ENCODE measurements at regions not wholly inside any gene's neighbourhood (a gene's known extent, or its start where the extent isn't known, plus 50 kb on each side); places are given as distances from the start of the nearest gene placed in this dataset.
"Not testable (repeated sequence)": the region's sequence is repeated elsewhere in the genome, so short reads cannot be mapped to it uniquely, and the experiment has no call there.

DNA sequence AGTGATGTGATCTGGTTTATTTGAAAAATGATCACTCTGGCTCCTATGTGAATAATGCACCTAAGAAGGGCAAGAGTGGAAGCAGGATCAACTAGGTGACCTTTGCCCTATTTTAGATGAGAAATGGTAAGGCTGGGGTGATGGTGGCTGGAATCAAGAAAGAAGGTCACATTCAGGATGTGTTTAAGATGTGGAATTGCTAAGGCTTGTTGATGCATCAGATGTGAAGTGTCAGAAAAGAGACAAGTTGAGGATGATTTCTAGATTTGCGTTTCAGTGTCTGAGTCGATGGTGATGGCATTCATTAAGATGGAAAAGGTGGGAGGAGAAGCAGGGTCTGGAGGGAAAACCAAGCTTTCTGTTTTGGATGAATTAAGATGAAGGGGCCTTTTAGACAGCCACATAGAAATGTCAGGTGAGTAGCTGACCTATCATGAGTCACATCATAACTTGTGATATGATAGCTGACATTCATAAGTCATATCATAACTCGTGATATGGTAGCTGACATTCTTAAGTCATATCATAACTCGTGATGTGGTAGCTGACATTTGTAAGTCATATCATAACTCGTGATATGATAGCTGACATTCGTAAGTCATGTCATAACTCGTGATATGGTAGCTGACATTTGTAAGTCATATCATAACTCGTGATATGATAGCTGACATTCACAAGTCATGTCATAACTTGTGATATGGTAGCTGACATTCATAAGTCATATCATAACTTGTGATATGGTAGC is 101.2 kb upstream of the SEC11C start:
- intact Hi-C loops (cut with micrococcal nuclease) = no loop called here

DNA sequence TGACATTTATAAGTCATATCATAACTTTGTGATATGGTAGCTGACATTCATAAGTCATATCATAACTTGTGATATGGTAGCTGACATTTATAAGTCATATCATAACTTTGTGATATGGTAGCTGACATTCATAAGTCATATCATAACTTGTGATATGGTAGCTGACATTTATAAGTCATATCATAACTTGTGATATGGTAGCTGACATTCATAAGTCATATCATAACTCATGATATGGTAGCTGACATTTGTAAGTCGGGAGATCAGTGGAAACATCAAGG is 100.7 kb upstream of the SEC11C start:
- intact Hi-C loops (cut with micrococcal nuclease) = not testable (repeated sequence)

DNA sequence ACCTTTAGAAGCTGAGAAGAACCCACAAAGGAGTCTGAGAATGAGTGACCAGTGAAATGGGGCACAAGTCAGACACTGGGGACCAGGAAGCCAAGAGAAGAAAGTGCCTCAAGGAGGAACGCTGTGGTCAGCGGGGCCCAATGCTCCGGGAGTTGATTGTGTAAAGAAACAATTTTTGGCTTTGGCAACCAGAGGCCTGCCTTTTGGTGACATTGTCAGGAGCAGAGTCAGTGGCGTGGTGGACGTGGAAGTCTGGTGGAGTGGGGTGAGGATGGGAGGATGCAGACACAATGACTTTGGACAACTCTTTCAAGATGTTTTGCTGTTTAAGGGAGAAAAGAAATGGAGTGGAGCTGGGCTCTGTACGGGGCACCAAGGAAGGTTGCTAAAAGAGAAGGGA is 100.2 kb upstream of the SEC11C start:
- intact Hi-C loops (cut with micrococcal nuclease) = no loop called here

DNA sequence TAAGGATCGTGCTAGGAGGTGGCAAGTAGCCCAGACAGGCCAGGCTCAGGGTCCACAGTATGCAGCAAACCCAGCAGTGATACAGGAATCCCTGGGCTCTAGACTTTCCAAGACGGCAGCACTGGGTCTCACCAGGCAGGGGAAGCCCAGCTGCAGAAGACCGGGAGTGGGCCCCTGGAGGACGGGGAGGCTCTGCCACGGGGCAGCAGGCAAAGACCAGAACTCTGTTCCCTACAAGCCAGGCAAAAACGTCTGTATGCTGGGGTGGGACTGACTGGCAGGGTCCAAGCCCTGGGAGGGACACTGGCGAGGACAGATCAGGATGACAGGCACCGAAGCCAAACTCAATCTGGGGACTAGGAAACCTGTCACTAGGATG is 98.9 kb upstream of the SEC11C start:
- intact Hi-C loops (cut with micrococcal nuclease) = no loop called here

DNA sequence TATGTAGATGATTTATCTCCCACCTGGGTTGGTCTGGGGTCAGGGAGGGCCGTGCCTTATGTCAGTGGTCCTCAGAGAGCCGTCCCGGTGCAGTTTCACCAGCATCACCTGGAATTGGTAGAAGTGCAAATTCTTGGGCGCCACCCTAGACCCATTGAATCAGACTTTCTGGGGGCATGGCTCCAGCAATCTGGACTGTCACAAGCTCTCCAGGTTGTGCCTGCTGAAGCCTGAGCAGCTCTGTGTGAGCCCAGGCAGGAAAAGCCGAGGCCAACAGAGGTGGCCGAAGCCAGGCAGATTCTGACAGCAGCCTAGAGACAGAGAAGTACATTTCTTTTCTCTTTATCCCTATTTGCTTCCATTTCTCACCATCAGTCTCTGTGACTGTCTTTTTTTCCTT is 98.4 kb upstream of the SEC11C start:
- intact Hi-C loops (cut with micrococcal nuclease) = no loop called here

DNA sequence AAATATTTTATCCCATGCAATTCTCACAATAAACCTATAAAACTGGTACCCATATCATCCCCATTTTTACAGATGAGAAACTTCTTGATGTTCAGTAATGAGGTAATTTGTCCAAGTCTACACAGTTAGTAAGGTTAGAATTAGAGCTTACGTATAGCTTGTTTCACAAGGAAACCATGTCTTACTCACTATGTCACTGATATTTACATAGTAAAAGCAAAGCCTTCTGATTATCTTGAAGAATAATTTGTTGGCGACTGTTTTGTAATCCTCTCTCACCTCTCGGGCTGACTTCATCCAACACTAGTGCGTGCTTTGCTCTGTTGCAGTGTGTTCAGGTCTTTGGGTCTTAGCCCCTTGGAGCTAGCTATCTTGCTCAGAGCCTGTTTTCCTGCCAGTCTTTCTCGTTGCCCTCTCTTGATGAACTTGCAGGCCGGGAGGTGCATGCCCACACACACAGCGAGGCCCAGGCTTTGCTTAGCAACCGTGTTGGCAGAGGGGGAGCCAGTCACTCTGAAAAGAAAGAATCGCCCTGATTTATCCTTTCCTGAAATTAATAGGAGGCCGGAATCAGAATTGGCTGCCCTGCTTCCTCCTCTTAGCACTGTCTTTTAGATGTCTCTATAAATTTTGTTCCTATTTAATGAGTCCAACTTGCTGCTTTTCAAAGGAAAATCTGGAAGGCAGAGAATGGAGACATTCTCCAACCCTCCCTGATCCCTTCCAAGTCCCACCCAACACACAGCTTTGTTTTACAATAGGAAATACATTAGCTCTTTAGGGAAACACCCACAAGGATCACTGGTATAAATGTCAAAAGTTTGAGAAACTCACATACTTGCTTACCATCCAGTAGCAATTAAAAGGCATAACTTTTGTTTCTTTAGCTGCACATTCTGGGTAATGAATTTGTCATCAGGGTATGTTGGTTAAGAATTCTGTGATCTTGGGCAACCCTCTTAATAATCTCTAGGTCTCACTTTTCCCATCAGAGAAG is 97.6 kb upstream of the SEC11C start:
- intact Hi-C loops (cut with micrococcal nuclease) = no loop called here

DNA sequence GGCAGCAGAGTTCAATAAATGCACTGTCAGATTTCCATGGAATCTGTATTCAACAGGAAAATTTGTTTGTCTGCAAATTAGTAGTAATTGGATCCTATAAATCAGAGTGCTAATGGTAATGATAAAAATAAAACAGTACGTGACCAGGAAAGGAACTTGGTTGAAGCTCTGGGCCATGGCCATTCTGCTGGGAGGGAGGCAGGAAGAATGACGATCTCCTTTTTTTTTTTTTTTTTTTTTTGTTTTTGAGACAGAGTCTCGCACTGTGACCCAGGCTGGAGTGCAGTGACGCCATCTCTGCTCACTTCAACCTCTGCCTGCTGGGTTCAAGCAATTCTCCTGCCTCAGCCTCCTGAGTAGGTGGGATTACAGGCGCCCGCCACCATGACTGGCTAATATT is 94.8 kb upstream of the SEC11C start:
- intact Hi-C loops (cut with micrococcal nuclease) = no loop called here

DNA sequence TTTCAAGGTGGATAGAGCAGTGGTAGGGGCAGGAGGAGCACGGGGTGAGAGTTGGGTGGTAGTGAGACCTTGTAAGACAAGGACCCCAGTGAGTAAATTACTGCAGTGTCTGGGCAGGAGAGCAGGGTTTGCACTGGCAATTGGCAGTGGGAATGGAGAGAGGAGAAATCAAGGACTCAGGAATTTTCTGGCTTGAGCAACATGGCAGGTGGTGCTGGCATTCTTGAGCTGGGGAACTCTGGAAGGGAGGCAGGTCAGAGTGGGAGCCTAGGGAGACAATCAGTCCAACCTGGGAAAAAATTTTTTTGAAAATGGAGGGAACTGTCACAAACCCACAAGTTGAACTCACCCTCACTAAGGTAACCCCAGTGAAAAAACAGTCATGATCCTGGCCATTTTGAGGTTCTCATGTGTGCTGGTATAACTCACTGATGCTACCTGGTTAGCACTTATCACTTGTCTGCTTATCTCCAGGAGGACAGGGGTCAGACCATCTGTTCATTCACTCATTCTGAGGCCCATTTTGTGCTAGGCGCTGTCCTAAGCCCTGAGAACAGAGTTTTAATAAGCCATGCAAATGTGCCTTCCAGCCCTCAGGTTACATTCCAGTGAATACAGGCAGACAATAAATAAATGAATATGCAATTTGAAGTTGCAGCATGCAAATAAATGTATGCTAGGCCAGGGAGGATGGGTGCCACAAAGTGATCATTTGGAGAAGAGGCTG is 92.2 kb upstream of the SEC11C start:
- intact Hi-C loops (cut with micrococcal nuclease) = no loop called here

DNA sequence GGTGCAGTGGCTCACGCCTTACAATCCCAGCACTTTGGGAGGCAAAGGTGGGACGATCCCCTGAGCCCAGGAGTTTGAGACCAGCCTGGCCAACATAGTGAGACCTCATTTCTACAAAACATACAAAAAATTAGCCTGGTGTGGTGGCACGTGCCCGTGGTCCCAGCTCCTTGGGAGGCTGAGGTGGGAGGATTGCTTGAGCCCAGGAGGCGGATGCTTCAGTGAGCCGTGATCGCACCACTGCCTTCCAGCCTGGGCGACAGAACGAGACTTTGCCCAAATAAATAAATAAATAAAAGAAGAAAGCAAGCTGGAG is 91.7 kb upstream of the SEC11C start:
- intact Hi-C loops (cut with micrococcal nuclease) = no loop called here

DNA sequence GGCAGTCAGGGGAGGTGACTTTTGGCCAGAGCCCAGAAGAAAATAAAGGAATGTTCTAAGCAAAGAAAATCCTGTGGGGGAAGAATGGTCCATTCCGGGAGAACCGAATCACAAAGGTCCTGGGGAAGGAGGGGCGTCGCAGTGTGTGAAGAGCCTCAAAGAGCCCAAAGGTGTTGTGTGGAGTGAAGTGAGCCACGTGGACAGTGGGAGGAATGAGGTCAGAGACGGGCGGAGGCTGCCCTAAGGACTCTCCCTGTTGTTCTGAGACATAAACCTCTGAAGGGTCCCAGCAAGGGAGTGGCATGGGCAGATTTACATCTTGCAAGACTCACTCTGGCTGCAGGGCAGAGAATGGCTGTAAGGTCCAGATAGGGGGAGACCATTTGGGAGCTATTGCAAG is 91.3 kb upstream of the SEC11C start:
- intact Hi-C loops (cut with micrococcal nuclease) = no loop called here

DNA sequence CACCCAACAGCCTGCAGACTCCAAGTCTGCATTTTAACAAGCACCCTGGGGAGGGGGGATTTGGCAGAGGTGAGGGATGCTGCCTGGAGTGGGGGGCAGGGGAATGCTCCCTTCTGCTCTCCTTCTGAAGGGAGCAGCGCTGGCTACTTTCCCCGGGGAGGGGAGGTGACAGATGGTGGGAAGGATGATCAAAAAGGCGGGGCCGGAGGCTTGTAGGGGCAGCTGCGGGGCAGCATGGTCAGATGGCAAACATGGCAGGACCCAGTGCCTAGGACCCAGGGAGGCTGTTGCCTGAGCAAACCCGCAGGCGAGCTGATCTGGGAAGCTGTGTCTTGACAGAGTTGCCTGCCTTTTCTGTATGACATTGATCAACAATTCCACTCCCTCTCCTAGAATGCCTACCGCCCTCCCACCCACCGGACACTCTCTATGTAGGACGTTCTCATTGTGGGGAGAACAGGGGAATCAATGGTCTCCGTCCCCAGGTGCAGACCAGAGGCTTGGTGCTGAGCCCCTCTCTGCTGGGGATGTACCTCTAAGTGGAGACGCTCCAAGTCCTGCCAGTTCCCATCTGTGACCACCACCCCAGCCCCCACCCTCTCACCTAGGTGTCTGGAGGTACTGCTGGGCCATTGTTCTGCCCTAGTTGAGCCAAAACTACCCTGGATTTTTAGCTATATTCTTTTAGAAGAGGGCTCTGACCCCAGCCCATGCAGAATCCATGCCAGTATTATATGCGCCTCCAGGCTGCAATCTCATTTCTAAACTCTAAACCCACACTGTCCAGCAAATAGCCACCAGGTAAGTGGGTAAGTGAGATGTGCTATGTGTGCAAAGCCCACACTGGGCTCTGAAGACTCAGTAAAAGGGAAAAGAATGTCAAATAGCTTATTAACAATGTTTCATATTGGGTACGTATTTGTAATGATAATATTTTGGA is 89.7 kb upstream of the SEC11C start:
- intact Hi-C loops (cut with micrococcal nuclease) = no loop called here

DNA sequence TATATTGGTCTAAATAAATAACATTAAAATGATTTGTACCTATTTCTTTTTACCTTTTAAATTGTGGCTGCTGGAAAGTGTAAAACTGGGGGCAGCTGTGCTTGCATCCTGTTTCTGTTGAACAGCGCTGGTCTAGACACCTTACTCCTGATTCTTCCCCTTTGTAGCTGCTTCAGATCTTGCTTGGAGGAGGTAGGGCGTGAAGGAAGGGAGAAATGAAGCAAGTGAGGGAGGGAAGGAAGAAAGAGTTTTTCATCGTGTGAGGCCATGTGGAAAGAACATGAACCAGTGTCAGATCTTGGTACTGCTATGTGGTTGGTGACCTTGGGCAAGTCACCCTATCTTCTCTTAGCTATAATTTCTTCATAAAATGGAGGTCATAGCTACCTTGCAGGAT is 89.0 kb upstream of the SEC11C start:
- intact Hi-C loops (cut with micrococcal nuclease) = no loop called here

DNA sequence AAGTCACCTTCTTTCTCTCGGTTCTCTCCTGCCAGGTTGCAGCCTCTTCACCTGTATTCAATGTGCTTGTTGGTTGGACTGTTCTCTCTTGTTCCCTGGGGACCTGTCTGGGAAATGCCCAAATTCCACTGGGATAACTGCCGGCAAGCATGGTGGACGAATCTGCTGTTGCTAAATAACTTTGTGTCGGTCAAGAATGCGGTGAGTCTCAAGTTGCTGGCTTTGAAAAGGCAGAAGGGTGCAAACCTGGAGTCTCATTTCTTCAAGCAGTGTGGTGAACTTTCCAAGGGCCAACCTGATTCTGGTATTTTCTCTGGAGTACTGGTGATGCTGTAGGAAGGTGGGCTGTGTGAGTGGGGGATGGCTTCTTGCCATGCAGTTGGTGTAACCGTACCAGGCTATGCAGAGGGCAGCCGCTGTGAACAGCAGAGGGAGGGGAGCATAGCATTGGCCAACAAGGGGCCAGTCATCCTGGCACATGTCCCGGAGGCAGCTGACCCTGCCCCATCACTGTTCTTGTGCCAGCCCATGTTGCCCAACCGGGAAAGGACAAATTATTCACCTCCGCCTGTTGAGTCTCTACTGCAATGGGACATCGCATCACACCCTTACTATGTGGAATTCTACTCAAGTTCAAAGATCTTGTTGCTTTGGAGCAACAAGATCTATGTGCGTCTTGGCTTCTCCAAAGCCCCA is 88.1 kb upstream of the SEC11C start:
- intact Hi-C loops (cut with micrococcal nuclease) = no loop called here

DNA sequence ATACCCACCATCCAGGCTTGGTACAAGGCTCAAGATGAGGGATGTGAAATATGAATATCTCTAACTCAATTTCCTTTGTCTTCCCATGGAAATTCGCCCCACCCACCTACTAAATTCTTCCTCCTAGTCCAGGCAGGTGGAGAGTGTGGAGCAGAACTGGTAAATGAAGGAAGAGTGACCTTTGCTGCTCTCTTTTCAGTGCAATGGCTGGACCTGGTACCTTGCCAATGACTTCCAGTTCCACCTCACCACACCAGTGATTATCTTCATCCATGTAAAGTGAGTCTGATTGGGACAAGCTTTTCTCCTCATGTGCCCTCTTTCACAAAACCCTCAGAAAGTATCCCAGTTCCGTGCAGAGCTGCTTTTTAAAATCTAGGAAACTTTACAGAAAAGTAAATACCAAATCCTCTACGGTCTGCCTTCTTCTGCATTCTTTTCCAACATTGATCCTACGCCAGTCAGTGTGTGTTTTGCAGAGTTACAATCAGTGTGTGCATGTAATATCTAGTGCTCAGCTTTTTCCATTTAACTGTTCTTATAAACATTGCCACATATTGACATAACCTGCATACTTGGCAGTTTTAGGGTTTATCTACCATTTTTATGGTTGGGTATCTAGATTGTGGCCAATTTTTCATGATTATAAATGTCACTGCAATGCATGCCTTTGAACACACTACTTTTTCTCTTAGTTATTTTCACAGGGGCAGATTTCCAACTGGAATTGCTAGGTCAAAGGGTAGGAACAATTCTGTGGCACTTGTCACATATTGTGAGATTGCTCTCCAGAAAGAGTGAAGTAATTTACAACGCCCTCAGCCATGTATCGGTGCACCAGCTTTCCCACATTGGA is 86.5 kb upstream of the SEC11C start:
- intact Hi-C loops (cut with micrococcal nuclease) = no loop called here

DNA sequence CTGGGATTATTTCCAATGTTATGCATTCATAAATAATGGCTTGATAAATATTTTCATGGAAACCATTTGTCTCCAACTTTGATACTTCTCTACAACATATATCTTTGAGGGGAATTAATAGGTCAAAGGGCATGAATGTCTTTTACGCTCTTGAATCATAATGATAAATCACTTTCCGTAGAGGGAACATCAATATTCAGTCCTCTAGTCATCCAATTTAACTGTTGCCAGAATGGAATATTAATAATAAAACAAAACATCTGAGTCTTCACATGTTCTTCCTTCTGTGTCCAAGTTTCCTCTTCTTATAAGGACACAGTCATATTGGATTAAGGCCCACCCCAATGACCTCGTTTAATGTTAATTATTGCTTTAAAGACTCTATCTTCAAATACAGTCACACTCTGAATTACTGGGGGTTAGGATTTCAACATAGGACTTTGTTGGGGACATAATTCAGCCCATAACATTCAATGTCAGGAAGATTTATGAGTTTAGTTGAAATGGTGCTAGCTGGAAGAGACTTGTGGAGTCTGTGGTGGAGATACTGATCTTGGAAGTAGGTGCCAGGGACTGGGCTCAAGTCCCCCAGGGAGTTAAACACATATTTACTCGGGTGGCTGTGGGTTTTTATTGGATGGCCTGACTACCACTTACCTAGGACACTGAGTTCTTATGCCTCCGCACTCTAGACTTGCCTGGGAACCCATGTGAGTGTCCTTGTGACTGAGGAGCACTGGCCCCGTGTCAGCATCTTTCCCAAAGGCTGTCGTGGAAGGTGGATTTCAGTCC is 85.0 kb upstream of the SEC11C start:
- intact Hi-C loops (cut with micrococcal nuclease) = no loop called here

DNA sequence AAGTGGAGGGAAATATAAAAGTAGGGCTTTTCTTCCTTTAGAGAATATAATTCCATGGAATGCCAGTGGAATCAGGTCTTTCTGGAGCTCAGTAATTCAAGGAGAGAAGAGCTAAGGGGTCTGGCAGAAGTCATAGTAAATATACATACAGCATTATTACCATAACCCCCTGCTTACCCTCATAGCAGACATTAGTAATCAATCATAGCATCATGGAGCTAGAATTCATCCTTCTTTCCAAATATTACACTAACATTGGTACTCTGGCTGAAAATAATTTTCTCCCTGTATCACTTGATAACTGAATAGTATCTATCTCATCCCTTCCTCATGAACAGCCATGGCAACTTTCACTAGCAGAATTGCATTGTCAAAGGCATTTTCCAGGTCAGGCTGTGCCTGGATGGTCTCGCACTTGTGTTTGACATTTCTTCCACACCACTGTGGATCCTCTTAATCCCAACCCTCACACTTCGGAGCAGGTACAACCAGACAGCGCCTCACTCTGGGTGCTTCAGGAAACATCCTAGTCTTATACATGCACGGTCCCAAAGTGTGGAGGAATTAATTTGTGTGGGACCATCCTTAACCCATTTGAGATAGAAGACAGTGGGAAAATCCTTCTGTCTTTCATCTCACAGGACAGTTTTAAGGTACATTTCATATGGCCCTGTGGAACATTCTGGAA is 84.2 kb upstream of the SEC11C start:
- intact Hi-C loops (cut with micrococcal nuclease) = no loop called here

DNA sequence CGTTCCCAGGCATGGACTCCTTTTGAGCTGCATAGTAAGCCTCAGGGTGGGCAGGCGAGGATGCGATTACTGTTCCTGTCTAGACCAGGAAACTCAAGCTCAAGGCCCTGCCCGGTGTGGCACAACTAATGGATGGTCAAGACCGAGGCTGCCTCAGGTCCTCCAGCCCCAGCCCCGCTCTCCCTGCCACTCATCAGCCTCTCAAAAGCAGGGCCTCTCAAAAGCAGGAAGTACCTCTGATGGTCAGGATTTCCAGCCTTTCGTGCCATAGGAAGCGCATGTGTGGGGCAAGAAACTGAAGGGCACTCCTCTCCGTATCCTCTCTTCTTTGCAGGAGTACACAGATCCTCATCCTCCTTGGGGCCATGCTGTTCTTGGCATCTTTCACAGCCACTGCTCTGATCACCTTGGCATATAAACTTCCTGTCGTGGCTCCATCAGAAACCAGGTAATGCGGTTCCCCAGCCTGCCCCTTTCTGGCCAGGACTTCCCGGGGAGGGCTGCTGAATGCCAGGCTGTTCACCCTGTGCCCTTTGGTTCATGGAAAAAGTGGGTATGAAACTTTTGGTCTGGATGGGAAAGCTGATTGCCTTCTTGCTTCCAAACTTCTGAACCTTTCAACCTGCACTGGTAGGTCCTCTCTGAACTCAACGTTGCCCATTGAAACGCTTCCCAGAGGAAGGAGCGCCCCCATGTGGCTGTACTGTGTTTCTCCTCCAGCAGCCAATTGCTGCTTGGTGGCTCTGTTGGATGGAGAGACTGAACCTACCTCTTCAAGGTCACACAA is 82.8 kb upstream of the SEC11C start:
- intact Hi-C loops (cut with micrococcal nuclease) = loop anchor here (1.0 kb wide), 2 partner anchors 276 to 289 kb away; no protein-coding TSS in a partner anchor

DNA sequence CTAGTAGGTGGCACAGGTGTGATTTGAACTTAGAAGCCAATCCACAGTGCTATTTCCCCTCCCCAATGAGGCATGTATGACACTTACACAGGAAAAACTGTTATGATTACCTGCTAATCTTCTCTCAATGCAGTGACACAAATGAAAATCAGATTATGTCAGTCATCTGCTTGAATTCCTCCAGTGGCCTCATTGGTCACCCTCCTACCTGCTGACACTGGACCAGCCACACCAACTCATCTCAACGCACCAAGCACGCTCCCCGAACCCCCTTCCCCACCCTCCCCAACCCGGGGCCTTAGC is 82.2 kb upstream of the SEC11C start:
- intact Hi-C loops (cut with micrococcal nuclease) = loop anchor here (1.0 kb wide), 2 partner anchors 276 to 289 kb away; no protein-coding TSS in a partner anchor
